Kidney tubule cell (primary cell): ENCODE measurements at regions not wholly inside any gene's neighbourhood (a gene's known extent, or its start where the extent isn't known, plus 50 kb on each side); places are given as distances from the start of the nearest gene placed in this dataset.
"Not testable (repeated sequence)": the region's sequence is repeated elsewhere in the genome, so short reads cannot be mapped to it uniquely, and the experiment has no call there.

ENCODE experiments used
- DNase-seq: peaks from one replicate; pipeline ENCODE4 v3.0.0-alpha.2; 2018; ENCODE audit warnings: low spot score

DNA sequence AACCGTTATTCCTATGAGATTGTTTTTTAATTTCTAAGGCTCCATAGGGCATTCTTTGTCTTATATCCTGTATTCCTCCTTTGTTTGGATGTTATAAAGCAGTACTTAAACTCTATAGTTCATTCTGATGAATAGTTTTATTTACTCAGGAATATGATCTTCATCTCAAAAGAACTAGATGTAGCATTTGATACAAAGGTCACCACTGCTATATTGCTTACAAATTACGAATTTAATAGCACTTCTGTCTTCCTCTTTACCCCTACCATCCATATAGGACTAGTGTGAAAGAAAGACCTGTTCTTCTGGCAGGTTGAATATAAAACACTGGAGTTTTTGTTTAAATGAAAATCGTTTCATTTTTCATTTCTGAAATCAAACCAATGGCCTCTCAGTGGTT lies 468.1 kb upstream of the CXADR start:
- no peak for DNase-seq

DNA sequence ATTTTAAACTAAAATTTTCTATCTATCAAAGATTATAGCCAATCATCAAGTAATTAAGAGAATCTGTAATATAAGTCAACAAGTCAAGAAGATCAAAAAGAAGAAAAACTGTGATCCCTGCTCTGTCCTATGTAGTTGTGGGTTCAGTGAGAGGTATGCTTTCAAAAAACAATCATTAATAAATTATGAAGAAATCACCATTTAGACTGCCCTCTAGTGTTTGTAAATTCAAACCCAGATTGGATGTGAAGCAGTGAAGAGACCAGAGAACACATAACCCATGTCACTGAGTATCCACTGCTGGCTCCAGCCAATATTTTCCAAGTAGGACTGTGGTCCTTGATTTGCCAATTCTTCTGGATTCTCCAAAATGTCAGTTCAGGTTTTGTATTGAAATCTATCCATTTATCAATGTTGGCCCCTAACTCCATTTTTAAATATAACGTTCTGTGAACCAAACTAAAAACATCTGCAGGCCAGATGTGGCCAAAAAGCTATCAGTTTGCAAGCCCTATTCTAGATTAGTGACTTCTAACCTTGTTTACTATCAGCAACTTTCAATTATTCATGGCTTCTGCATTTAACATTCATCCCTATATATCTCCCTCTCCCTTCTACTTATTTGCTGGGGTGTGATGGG lies 467.5 kb upstream of the CXADR start:
- DNase-seq, result peak; percentile 48

DNA sequence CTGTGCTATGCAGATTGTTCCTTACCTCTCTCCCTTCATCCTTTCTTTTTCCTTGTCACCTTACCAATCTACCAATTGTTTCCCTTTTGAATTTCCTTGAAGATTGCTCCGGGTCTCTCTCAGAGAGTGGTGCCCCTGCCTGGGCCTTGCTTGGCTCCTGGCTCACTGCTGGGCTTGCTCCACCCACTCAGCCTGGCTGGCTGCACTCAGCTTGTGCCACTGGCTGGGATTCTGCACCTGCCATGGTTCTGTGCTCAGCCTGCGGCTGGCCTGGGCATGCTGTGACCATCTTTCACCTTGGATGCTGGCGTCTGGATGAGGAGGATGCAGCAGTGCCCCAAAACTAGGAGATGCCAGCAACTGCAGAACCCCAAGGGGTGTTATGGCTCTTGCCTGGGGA lies 463.9 kb upstream of the CXADR start:
- DNase-seq, result no peak

DNA sequence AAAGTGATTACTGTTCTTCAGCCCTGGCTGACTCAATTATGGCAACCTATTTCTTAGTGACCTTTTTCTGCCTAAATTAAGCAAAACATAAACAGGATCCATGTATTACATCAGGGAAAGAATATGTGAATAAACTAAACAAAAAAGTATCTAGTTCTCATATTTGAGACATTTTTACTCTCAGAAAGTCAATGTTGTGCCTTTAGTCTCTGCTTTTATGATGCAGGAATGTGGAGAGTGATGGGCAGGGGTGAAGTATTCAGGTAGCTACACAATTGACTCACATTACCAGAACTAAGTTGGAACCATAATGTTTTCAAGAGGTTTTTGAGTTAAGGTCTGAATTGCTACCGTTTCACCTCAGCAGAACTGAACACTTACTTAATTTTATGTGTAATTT lies 462.7 kb upstream of the CXADR start:
- no peak for DNase-seq

DNA sequence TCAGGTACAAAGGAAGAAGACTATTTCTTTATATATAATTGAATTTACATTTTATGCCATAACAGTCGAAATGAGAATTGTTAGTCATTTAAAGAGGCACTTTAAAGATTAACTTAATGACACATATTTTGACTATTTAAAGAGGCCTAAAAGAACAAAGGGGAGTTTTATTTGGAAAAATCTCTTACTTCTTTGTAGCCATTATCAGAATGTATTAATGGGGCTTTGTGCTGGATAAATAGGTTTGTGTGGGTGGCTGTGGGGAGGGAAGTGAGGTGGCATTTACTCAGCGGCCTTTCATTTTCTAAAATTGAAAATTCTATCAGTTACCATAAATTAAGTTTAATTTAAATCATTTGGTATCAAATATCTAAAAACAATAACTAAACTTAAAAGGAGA lies 462.2 kb upstream of the CXADR start:
- DNase-seq, result peak; percentile 17

DNA sequence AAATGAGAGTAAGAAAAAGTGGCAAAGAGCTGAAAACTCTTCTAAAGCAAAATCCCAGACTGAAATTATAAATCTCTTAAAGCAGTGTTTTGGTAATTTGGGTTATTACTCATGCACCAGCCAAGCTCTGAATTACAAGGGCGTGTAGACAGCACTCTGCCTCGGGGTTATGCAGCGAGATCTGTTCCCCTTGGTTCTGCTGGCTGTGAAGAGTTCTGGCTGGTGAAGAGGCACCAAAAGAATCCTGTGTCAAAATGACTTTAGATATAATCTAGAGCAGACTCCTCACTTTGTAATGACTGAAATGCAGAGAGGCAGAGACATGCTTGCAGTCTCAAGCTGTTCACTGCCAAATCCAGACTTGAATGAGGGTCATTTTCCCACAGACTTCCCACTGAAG lies 461.8 kb upstream of the CXADR start:
- DNase-seq, result no peak

GRCh38 chr21:17053321-17053720 lies 459.5 kb upstream of the CXADR start:
- no peak for DNase-seq

DNA sequence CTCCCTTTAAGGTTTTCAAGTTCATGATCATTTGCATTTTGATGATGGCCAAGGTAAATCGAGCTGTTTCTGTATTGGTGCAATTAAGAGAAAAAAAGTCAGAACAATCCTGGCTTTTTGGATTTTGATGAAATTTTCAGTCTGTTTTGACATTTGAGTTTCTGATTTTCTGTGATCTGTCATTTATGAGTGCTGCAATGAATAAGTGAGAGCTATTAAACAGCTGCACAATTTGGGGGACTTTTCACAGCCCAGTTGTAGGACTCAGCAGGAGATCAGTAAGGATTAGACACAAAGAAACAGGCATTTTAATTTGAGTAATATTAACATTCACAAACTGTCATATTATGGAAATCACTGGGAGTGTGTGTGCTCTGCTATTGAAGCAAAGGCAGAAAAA lies 452.9 kb upstream of the CXADR start:
- DNase-seq, result no peak

DNA sequence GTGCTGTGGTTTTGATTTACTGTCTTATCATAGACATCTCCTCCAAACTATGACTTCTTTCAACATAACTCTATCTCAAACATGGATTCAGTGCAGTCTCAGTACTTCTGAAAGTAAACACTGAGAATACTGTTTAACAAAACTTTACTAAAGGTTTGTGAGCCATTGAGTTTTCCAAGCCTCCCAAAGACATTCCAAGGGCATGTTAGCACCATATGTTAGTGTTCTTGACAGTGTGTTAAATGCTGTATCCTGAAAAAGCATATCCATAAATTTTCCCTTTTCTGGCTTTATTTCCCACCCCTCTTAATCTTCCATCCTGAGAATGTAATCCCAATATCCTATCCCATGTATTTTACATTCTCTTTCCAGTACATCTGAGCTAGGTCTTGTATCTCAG lies 446.8 kb upstream of the CXADR start:
- DNase-seq, result no peak

DNA sequence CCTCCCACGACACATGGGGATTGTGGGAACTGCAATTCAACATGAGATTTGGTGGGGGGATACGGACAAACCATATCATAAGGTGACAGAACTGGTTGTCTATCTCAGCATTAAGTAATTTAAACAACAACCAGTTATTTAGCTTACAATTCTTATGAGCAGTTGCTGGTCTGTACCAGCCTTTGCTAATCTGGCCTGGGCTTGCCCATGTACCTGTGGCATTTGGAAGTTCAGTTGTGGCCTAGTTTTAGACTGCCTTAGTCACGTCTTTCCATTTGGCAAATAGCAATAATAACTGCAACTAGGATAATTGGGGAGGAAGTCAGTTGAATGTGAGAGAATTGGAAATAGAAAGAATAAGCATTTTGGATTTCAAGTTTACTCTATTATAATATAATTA lies 441.8 kb upstream of the CXADR start:
- DNase-seq, result no peak

GRCh38 chr21:17081193-17081592 lies 431.6 kb upstream of the CXADR start:
- DNase-seq, result no peak

GRCh38 chr21:17082843-17083483 lies 429.9 kb upstream of the CXADR start:
- DNase-seq, result no peak

DNA sequence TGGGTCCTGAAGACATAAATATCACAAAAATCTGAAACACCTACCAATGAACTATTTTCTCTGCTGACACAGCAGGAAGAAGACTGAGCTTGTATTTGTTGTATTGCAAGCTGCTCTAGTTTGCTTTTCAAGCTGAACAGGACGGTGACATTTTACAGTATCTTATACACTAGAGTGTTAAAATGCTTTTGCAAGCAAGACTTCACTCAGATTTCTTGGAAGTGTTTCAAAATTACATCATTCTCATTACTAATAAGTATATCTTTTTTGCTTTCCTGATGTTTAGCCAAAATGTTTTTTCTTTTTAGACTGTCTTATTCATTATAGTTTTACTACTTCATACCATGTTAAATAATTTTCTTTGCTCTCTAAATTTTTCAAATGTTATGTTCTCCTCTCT lies 427.1 kb upstream of the CXADR start:
- no peak for DNase-seq

GRCh38 chr21:17088500-17088899 lies 424.3 kb upstream of the CXADR start:
- no peak for DNase-seq

DNA sequence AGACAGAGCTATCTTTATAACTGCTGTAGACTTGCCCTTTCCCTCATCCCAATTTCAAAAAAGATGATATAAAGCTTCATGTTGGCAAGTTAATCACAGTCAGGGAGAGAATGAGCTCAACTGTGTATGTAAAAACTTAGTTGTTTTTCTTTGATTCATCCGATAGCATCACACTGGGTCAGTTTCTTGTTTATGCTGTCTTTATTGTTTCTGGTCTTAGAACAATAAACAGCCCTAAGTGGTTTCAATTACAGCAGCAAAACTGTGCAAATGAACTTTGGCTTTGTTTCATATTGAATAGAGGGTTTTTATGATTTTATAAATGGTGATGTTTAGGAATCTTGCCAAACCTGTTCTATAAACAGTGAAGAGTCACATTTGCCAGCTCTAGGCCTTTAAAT lies 423.8 kb upstream of the CXADR start:
- DNase-seq, result no peak

- no peak for DNase-seq
Measured at GRCh38 chr21:17101696-17102095, 411.1 kb upstream of the CXADR start.

GRCh38 chr21:17105932-17106331 lies 406.9 kb upstream of the CXADR start:
- DNase-seq, result no peak

GRCh38 chr21:17114045-17114444 lies 398.8 kb upstream of the CXADR start:
- DNase-seq, result no peak

DNA sequence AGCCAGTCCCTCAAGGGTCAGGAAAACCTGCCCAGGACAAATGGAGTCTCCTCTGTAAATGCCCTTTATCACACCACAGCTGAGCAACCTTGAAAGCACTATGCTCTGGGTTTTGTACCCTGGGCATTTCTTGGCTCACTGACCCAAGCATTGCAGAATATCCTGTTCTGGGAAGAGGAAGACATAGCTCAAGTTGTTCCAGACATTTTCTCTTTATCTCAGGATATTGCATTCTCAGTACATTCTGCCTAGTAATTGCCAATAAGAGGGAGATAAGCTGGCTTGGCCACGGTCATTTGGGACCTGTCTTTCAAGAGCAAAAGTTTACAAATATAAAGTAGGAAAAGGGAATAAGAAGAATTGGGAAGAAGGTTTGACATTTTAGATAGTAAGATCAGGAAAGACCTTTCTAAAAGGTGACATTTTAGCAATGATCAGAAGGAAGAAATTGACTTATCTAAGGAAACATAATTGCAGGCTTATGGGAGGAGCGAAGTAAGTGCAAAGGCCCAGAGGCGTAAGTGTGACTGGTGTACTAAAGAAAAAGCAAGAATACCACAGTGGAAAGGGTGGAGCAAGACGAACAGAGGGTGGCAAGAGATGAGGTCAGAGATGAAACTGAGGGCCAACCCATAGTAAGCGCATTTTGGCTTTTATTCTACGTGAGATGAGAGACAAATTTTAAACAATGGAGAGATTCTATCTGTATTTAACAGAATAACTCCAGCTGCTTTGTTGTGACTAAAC lies 394.0 kb upstream of the CXADR start:
- DNase-seq, result no peak

DNA sequence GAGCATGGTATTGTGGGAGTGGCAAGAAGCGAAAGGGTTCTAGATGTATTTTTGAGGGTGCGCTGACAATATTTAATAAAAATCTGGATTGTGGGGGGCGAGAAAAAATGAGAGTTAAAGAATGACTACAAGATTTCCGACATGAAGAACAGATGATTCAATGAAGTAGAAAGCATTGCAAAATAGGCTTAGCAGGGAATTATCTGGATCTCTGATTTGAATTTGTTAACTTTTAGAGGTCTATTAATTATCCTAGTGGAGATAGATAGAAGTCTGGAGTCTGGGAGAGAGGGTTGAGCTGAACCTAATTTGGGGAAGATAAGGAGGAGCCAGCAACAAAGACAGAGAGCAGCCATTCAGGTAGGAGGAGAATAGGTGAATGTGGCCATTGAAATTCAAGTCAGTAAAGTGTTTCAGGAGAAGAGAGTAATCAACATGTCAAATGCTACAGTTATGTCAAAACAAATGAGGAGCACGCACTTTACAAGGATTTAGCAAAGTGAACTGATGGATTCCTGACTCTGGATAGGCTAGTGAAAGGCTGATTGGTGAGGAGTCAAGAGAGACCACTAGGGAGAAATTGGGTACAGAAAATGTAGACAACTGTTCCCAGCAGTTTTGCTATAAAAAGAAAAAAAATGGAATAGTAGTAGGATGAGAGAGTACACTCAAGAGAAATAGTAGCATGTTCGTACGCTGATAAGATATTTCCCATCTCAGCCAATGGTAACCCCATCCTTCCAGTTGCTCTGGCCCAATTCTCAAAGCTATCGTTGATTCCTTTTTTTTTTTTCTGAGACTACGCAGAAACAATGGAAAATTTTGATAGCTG lies 393.2 kb upstream of the CXADR start:
- no peak for DNase-seq

DNA sequence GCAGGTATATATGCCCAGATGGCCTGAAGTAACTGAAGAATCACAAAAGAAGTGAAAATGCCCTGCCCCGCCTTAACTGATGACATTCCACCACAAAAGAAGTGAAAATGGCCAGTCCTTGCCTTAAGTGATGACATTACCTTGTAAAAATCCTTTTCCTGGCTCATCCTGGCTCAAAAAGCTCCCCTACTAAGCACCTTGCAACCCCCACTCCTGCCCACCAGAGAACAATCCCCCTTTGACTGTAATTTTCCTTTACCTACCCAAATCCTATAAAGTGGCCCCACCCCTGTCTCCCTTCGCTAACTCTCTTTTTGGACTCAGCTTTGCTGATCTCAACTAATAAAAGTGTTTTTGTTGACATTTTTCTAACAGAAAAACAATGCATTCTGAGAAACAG lies 385.4 kb upstream of the CXADR start:
- DNase-seq, result not testable (repeated sequence)

DNA sequence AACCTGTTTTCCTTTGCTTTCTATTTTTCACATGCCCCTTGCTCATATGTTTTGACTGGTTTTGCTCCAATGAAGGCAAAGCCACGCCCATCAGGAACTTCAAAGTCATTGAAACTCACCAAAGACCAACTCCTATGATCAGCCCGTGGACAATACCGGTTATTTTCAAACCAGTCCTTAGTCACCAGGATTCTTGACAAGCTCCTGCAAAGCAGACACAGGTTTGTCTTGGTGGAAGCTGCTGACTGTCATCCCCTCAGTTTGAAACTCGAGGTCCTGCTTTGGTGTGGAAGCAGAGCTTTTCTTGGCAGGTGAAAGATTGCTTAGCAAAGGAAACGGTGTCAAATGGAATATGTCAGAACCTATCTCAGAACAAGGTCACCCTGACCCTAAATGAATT lies 384.7 kb upstream of the CXADR start:
- DNase-seq, result peak; percentile 1

DNA sequence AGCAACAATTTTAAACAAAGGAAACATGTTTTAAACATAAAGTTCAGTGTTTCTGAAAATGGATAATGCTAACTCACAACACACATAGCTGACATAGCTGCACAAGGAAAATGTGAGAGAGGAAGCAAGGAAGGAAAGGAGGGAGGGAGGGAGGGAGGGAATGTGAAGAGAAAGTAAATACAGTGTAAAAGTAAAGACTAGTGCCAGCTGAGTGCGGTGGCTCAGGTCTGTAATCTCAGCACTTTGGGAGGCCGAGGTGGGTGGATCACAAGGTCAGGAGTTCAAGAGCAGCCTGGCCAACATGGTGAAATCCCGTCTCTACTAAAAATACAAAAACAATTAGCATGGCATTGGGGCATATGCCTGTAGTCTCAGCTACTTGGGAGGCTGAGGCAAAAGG lies 373.7 kb upstream of the CXADR start:
- DNase-seq, result not testable (repeated sequence)
